Muscle layer of duodenum (tissue), 2 donors: ENCODE measurements at regions not wholly inside any gene's neighbourhood (a gene's known extent, or its start where the extent isn't known, plus 50 kb on each side); places are given as distances from the start of the nearest gene placed in this dataset.

Experiments used
- H3K27ac ChIP-seq: one replicate; pipeline ENCODE4 v1.7.0; 2013; ENCODE audit warnings: mild to moderate bottlenecking, low read length
- H3K27me3 ChIP-seq: one replicate; pipeline ENCODE4 v1.7.0; 2013; ENCODE audit warnings: low read depth, mild to moderate bottlenecking, control low read depth, low read length
- H3K36me3 ChIP-seq, 2 donors: one replicate each; pipeline ENCODE4 v1.7.0; 2013; ENCODE audit warnings: low read length in 2 of 2, control low read depth in 1 of 2, mild to moderate bottlenecking in 1 of 2; ENCODE audit not compliant: insufficient read depth in 2 of 2, control insufficient read depth in 1 of 2
- H3K4me1 ChIP-seq, 2 donors: one replicate each; pipeline ENCODE4 v1.7.0; 2013; ENCODE audit warnings: low read length in 2 of 2, mild to moderate bottlenecking in 2 of 2, control low read depth in 1 of 2, moderate library complexity in 1 of 2; ENCODE audit not compliant: insufficient read depth in 2 of 2, control insufficient read depth in 1 of 2
- H3K4me3 ChIP-seq, 2 donors: one replicate each; pipeline ENCODE4 v1.7.0; 2013; ENCODE audit warnings: low read length in 2 of 2, low read depth in 1 of 2, mild to moderate bottlenecking in 1 of 2
- H3K9me3 ChIP-seq, 2 donors: one replicate each; pipeline ENCODE4 v1.7.0; 2013; ENCODE audit warnings: low read length in 2 of 2, control low read depth in 1 of 2, mild to moderate bottlenecking in 1 of 2; ENCODE audit not compliant: control insufficient read depth in 1 of 2
- donor health status: healthy.

DNA sequence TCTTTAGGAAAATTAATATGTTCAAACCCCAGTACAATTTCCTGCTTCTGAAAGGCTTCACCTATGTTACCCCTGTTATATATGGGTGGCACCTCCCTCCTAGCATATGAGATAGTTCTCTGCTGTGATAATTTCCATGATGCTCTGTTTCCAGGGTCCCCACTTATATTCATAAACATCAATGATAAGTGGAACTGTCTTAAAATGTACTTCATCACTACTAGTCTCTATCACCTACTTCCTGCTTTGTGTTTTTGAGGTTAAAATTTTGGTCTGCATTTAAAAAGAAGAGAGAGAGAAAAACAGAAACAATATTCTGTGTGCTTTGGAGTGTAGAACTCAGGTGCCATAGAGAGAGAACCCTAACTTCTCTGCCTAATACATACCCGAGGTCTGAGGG lies 234.7 kb downstream of the HTR1A start:
- Histone ChIP-seq H3K4me1 (no peaks in the 10 kb centered on the region), H3K36me3 (no peaks in the 10 kb centered on the region), H3K27ac (no peak overlapping the region), H3K27me3 (no peaks in the 10 kb centered on the region), H3K4me3 (no peak overlapping the region), H3K9me3 (no peaks in the 10 kb centered on the region)

DNA sequence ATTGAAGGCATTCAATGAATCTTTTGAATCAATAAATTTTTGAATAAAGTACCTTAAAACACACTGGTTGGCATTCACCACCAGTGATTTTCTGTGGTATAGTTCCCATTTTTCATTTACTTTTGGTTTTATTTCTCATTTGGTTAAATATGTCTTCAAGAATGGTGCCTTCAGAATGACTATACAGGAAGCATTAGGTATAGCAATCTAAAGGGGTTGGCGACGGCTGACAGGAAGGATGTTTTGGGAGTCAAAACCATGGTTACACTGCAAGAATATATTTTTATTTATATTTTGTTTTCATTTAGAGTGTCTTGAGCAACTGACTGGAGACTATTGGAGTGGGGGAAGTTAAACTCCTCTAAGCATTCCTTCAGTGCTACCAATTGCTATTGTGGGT lies 235.7 kb downstream of the HTR1A start:
- Histone ChIP-seq H3K27me3 (no peaks in the 10 kb centered on the region), H3K27ac (no peak overlapping the region), H3K36me3 (no peaks in the 10 kb centered on the region), H3K4me1 (no peaks in the 10 kb centered on the region), H3K4me3 (no peak overlapping the region), H3K9me3 (no peaks in the 10 kb centered on the region)

GRCh38 chr5:63719147-63719546 lies 243.1 kb downstream of the HTR1A start:
- Histone ChIP-seq H3K36me3 (no peaks in the 10 kb centered on the region), H3K9me3 (no peaks in the 10 kb centered on the region), H3K27me3 (no peaks in the 10 kb centered on the region), H3K4me3 (no peak overlapping the region), H3K4me1 (no peaks in the 10 kb centered on the region), H3K27ac (no peak overlapping the region)

DNA sequence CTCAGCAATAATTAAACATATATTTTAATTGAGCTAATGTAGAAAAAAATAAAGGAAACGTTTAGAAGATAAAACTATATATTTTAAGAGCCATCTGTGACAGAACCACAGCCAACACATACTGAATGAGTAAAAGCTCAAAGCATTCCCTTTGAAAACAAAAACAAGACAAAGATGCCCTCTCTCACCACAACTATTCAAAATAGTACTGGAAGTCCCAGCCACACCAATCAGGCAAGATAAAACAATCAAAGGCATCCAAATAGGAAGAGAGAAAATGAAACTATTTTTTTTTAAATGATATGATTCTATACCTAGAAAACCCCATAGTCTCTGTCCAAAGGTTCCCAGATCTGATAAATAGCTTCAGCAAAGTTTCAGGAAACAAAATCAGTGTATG lies 262.0 kb downstream of the HTR1A start:
- no peak overlapping the region for H3K4me3 ChIP-seq
- H3K27me3 ChIP-seq, result no peaks in the 10 kb centered on the region
- H3K9me3 ChIP-seq, result no peaks in the 10 kb centered on the region
- no peaks in the 10 kb centered on the region for H3K36me3 ChIP-seq
- H3K4me1 ChIP-seq, result no peaks in the 10 kb centered on the region
- H3K27ac ChIP-seq, result no peak overlapping the region

DNA sequence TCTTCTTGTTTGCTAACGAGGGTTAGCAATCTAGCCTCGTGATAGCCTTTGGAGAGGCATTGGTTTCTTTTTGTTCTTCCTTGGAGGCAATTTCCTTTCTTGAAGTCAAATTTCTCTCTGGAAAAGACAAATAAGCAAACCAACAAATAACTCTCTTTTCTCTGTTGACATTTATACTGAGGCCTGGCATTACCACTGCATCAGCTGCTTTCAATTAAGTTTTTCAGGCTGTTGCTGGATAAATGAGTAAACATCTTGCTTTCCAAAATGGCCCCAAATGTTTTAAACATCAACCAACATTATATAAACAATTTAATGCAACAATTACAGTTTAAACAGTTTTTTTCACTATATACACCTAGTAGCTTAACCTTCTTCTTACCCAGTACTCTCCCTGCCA lies 264.4 kb downstream of the HTR1A start:
- Histone ChIP-seq H3K27ac (no peak overlapping the region), H3K9me3 (no peaks in the 10 kb centered on the region), H3K4me3 (no peak overlapping the region), H3K4me1 (no peaks in the 10 kb centered on the region), H3K36me3 (no peaks in the 10 kb centered on the region), H3K27me3 (no peaks in the 10 kb centered on the region)

DNA sequence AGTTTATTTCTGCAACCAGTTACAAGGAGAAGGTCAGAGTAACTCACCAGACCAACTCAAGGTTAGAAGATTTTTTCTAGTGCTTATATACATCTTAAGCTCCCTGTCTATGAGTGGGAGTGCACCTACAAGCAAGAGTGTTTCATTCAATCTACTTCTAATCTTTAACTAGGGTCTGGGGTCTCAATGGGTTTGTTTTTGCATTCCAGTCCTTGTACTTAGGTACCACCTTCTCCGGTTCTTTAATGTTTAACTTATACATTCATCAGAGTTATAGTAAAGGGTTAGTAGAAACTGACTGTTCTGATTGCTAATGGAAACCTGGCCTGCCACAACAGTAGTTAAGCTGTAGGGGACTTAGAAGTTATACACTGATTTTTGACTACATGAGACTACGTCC lies 271.7 kb downstream of the HTR1A start:
- Histone ChIP-seq H3K4me3 (no peak overlapping the region), H3K9me3 (no peaks in the 10 kb centered on the region), H3K27me3 (no peaks in the 10 kb centered on the region), H3K36me3 (no peaks in the 10 kb centered on the region), H3K27ac (no peak overlapping the region), H3K4me1 (no peaks in the 10 kb centered on the region)

DNA sequence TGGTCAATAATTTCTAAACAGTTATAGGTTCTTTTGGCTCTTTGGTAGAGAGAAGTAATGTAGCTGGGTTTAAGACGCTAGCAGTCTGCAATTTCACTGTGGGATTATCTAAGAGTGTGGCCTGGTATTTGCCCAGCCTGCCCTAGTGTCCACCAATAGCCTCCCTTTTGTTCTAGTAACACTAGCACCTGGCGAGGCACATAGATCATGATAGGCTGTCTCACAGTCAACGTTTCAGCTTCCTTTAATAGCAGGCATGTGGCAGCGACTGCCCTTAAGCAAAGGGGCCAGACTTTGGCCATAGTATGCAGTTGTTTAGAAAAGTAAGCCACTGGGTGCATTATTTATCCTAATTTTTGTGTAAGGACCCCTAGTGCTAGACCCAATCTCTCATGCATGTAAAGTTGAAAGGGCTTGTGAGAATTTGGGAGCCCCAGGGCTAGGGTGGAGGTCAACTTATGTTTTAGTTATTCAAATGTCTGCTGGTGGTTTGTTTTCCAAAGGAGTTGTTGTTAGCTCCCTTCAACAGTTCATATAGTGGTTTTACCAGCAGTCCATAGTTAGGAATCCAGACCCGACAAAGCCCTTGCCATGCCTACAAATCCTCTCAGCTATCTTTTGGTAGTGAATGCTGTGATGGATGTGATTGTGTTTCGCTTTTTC lies 274.3 kb downstream of the HTR1A start:
- Histone ChIP-seq H3K36me3 (no peaks in the 10 kb centered on the region), H3K9me3 (no peaks in the 10 kb centered on the region), H3K27ac (no peak overlapping the region), H3K4me1 (no peaks in the 10 kb centered on the region), H3K27me3 (no peaks in the 10 kb centered on the region), H3K4me3 (no peak overlapping the region)

DNA sequence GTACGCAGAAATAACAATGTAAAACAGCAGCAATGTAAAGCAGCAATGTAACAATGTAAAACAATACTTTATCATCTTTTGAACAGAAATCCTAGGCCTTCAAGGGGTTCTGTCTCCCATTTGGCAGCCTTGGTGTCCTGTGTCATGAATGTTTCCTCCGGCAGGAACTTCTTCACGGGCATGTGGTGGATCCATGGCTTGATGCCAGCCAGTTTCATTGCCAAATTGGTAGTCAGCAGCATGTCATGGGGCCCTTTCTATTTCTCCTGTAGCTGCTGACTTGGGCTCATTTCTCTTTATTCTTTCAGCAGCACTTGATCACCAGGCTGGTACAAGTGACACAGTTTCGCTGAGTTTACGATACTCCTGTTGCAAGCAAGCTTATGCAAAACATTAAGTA lies 275.3 kb downstream of the HTR1A start:
- Histone ChIP-seq H3K4me3 (no peak overlapping the region), H3K4me1 (no peaks in the 10 kb centered on the region), H3K36me3 (no peaks in the 10 kb centered on the region), H3K27me3 (no peaks in the 10 kb centered on the region), H3K9me3 (peaks cover 0 to 4% of the 10 kb centered on the region in 2 donors), H3K27ac (no peak overlapping the region)

GRCh38 chr5:63686181-63686580 lies 276.1 kb downstream of the HTR1A start:
- no peak overlapping the region for H3K4me3 ChIP-seq
- no peaks in the 10 kb centered on the region for H3K36me3 ChIP-seq

DNA sequence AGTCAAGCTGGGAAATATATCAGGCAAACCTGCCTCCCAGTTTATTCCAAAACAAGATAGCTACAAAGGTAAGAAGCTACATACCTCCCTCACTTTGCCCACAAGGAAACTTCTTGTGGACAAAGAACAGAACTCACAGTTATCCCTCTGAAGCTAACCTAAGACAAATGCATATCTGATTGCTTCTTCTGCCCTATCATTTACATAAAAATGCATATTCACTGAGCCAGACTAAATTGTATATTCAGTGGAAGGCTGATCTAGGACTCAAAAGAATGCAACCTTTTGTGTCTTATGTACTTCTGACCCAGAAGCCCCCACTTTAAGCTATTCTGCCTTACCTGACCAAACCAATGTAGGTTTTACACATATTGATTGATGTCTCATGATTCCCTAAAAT lies 276.8 kb downstream of the HTR1A start:
- H3K4me3 ChIP-seq, result no peak overlapping the region
- H3K27ac ChIP-seq, result no peak overlapping the region
- no peaks in the 10 kb centered on the region for H3K4me1 ChIP-seq
- H3K9me3 ChIP-seq, result peaks cover 0 to 4% of the 10 kb centered on the region in 2 donors
- H3K36me3 ChIP-seq, result no peaks in the 10 kb centered on the region
- H3K27me3 ChIP-seq, result no peaks in the 10 kb centered on the region

More at GRCh38 chr5:63686181-63686580, 276.1 kb downstream of the HTR1A start:
- Histone ChIP-seq H3K9me3 (peaks cover 0 to 4% of the 10 kb centered on the region in 2 donors), H3K27me3 (no peaks in the 10 kb centered on the region), H3K4me1 (no peaks in the 10 kb centered on the region), H3K27ac (no peak overlapping the region)

GRCh38 chr5:63674881-63675280 lies 287.4 kb downstream of the HTR1A start:
- Histone ChIP-seq H3K4me1 (no peaks in the 10 kb centered on the region), H3K27ac (no peak overlapping the region), H3K4me3 (no peak overlapping the region), H3K9me3 (no peaks in the 10 kb centered on the region), H3K27me3 (no peaks in the 10 kb centered on the region), H3K36me3 (no peaks in the 10 kb centered on the region)

DNA sequence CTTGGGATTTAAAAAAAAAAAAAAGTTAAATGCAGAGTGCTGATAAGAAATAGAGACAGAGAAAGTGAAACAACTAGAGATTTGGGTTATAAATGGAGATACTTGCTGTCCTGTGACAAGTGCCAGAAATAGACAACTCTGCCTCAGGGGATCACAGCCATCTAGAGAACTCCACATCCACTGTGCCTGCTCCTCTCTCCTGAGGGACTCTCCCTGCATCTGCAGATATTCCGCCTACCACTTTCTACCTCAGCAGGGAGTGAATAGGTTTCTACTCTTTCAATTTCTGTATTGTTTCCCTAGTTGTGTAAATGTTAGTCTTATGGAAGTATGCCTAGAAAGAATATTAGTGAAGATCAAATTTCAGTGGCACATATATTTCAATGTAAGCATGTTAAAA lies 307.2 kb downstream of the HTR1A start:
- Histone ChIP-seq H3K36me3 (no peaks in the 10 kb centered on the region), H3K27me3 (no peaks in the 10 kb centered on the region), H3K4me3 (no peak overlapping the region), H3K4me1 (no peaks in the 10 kb centered on the region), H3K9me3 (no peaks in the 10 kb centered on the region), H3K27ac (no peak overlapping the region)
